GM19025 (cell line): ENCODE measurements at regions not wholly inside any gene's neighbourhood (a gene's known extent, or its start where the extent isn't known, plus 50 kb on each side); places are given as distances from the start of the nearest gene placed in this dataset.
"Not testable (repeated sequence)": the region's sequence is repeated elsewhere in the genome, so short reads cannot be mapped to it uniquely, and the experiment has no call there.

Experiments used
- ATAC-seq: cut with Tn5 transposase; IDR thresholded peaks from one replicate; pipeline ENCODE4 v1.9.1; 2021; ENCODE audit warnings: mild to moderate bottlenecking, low read depth, moderate library complexity; ENCODE audit not compliant: unreplicated experiment

DNA sequence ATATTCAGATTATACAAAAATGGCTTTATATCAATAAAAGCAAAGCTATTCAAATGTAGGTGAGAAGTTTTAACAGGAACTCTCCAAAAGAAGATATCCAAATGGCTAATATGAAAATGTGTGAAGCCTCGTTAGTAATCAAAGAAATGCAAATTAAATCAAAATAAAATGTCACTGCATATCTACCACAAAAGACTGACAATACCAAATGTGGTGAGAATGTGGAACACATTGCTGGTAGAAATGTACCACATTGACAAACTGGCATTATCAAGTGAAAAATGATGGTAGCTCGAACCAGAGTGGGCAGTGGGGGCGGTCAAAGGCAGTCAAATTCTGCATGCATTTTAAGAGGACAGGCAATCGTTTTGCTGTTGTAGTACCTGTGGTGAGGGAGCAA, 1012.7 kb downstream of the TDRD15 start:
- no peak for ATAC-seq

- no peak for ATAC-seq
Observed at GRCh38 chr2:22143840-22144239, 1020.1 kb downstream of the TDRD15 start.

- no peak for ATAC-seq
Observed at GRCh38 chr2:22153931-22154613, 1030.3 kb downstream of the TDRD15 start.

DNA sequence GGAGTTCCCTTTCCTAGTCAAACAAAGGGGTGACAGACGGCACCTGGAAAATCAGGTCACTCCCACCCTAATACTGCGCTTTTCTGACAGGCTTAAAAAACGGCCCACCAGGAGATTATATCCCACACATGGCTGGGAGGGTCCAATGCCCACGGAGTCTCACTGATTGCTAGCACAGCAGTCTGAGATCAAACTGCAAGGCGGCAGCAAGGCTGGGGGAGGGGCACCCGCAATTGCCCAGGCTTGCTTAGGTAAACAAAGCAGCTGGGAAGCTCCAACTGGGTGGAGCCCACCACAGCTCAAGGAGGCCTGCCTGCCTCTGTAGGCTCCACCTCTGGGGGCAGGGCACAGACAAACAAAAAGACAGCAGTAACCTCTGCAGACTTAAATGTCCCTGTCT, 1032.9 kb downstream of the TDRD15 start:
- ATAC-seq: not testable (repeated sequence)

- ATAC-seq: no peak
Observed at GRCh38 chr2:22167256-22167655, 1043.5 kb downstream of the TDRD15 start.

GRCh38 chr2:22175003-22175402, 1051.2 kb downstream of the TDRD15 start:
- ATAC-seq: no peak

DNA sequence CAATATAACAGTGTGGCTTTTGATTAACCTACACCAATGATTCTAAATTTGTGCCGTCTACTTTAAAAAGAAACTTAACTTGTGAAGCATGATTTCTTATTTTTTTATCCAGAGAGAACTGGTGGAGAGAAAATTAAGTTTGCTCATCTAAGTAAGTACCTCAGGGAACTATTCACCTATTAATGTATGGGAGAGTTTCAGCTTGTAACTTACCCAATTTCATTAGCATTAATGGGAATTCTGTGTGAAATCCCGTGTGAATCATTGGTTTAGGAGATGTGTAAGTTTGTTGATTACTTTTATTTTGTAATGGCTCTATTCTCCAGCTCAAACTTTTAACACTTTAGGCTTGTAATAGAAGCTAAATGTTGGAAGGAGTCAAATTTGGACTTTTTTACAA, 1061.5 kb downstream of the TDRD15 start:
- ATAC-seq: no peak

- not testable (repeated sequence) for ATAC-seq
Observed at GRCh38 chr2:22186261-22186828, 1062.6 kb downstream of the TDRD15 start.

GRCh38 chr2:22189893-22190480, 1066.2 kb downstream of the TDRD15 start:
- ATAC-seq: no peak

DNA sequence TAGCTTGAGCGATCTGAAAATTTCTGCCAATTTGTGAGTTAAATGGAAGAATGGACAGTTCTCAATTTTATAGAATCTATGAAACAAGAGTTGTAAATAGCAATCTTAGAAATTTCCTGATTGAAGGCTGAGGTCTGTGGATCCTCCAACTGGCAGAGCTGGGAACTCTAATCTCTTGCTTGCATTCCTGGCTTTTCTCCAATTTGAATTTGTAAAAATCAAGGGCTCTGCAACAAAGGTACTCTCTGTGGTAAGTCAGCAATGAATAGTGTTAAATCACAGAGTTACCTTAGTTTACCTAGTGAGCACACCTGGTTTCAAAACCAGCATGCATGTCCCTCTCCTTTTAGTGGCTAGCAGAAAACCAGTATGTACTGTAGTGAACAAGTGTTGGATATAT, 1070.5 kb downstream of the TDRD15 start:
- no peak for ATAC-seq

DNA sequence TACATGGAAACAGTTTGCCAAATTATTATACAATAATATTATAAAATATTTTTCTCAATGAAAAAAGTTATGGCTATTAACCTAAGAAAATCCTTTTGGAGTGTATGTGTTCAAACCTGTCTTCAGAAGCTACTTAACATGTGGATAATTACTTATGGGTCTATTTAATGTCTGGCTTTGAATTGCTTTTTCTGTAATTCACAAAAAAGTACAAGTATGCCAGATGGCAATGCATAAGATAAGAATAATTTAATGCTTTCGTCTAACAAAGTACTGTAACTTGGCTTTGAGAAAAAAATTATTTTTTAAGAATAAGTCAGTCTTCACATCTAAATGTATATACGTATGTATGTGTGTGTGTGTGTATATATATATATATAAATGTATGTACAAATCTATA, 1073.0 kb downstream of the TDRD15 start:
- no peak for ATAC-seq

DNA sequence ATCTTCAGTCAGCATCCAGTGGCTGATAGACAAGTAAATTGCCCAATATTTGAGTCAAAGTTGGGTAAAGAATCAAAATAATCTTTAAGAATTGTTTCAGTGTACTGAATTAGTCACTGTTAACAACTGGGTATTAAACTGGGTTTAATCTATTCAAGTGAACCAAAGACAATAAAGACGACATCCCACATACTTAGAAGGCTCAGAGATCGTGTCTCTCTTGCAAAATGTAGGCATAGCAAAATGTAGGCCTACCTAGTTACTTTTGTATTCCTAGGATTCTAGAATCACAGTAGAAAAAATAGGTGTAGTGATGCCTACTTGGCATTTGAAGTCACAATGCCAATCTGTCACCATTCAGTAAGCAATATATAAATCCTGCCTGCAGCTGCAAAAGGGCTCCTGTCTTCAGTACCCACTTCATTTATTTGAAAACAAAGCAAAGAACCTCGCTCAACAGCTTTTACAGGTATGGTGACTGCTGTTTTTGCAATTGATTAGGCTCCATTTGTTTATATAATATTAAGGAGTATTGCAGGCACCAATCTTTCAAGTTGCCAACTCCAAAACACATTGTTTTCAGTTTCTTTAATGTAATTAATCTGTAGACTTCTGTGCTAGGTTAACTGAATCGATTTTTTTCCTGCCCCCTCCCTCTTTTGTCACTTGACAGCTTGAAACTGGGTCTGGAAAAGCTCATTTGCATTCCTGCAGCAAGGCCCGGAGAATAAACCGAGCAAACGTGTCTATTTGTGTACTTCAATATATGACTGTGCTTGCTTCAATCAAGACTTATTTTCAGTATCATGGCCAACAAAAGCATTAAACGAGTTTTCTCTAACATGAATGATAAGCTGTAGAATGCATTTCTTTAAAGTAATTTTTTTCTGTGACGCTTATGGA, 1074.9 kb downstream of the TDRD15 start:
- no peak for ATAC-seq

- no peak for ATAC-seq
Observed at GRCh38 chr2:22199994-22200393, 1076.2 kb downstream of the TDRD15 start.

DNA sequence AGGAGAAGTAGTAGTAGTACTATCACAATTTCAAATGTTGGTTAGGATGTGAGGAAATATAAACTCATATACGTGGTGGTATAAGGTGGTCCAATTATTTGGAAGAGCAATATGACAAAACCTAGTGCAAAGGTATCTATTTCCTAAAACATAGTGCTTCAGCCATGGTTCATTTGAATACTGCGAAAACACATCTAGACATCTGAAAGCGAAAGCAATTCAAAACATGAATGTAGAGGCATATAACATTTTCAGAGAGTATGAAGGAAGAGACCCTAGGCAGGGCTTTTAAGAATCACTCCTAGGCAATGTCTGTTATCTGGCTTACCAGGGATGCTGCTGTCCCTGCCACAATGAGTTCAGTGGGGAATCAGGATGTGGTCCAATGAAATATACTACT, 1085.8 kb downstream of the TDRD15 start:
- ATAC-seq: no peak

GRCh38 chr2:22213237-22213636, 1089.5 kb downstream of the TDRD15 start:
- no peak for ATAC-seq

DNA sequence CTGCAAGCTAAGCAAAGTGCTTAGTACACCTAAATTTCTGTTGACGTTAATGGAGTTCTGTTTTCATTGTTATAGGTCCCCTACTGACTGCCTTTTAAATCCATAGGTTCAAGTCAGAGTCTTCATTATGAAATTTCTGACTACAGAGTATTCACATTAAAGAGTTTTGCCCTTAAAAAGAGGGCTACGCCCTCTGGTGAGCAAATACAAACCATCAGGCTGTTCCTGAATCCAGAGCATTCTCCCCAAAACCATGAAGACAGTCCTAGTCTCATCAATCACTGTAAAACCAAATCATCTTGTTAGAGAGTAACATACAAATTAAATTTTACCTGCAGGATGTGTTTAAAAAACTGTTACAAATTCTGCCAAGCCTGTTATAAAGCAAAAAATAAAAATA, 1091.7 kb downstream of the TDRD15 start:
- ATAC-seq: no peak

DNA sequence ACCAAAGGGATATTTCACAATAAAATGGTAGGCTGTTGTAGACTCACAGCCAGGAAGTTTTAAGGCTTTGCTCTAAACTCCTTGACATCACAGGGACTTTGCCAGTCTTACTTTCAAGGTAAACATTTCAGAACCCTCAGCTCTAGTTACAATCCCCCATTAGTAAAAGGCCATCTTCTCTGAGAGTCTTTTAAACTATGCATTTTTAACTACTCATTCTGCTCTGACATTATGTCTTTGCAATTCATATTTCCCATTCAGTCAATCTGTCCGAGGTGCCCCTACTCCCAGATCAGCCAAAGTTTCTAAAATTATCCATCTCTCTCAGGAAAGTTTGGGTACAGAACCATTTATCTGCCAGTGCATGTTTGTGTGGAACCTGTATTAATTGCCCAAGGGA, 1094.1 kb downstream of the TDRD15 start:
- no peak for ATAC-seq

GRCh38 chr2:22221006-22221405, 1097.2 kb downstream of the TDRD15 start:
- ATAC-seq: no peak

DNA sequence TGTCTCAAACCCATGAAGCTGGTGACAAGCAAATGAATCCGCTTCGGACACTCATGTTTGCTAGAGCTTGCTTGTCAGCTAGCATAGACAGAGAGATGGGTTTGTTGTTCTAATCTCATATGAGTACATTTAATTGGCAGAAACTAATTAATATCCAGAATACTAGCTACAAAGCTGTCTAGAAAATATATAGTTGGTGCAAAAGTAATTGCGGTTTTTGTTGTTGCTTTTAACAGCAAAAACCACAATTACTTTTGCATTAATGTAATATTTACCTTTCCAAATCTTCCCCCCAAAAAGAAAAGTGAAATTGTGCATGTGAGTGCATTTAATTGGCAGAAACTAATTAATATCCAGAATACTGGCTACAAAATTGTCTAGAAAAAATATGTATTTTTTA, 1115.2 kb downstream of the TDRD15 start:
- ATAC-seq: no peak

DNA sequence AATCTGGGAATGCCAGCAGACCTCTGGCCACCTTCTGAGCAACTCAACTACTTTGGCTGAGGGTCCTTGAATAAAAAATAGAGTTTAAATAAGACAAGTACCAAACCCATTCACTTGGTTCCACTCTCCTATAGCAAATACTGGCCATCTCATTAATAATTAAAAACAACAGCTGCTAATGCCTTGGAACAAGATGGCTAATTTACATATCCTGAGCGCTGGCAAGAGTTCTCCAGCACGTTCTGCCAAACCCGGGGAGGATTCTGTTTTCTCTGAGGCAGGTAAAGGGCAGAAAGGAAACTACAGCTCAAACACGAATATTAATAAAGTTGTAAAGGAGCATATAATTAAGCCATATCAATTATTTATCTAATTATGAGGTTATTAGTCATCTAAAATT, 1123.7 kb downstream of the TDRD15 start:
- ATAC-seq: no peak

DNA sequence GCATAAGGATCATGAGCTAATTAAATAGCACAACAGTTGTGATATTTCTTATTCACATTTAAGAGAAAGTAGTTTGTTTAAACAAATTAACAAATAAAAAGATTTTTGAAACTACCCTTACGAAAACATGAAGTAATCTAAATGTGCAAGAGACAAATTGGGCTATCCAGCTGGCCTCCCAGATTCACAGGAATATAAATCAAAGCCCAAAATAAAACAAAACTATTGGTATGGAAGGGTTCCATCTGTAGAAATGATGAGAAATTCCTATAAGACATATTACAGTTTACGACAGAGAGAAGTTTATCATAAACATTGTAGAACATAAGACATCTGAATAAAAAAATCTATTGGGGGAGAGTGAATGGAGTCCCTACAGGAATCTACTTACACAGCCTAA, 1125.1 kb downstream of the TDRD15 start:
- ATAC-seq: no peak
